Sigmoid colon (tissue), 4 donors: ENCODE measurements at regions not wholly inside any gene's neighbourhood (a gene's known extent, or its start where the extent isn't known, plus 50 kb on each side); places are given as distances from the start of the nearest gene placed in this dataset.

Experiments
- CTCF ChIP-seq, 4 experiments: fragments of 450-650 bp in 3 of 4; fragments of 200-600 bp in 1 of 4; IDR thresholded peaks; one replicate each; pipeline ENCODE4 v1.5.1; 2016 to 2019; ENCODE audit warnings: antibody characterized with exemption in 4 of 4, mild to moderate bottlenecking in 3 of 4, moderate library complexity in 2 of 4
- POLR2A ChIP-seq, 2 donors: fragments of 450-650 bp; IDR thresholded peaks; one replicate each; pipeline ENCODE4 v1.6.1; 2016; ENCODE audit warnings: antibody characterized with exemption in 2 of 2, mild to moderate bottlenecking in 2 of 2, moderate library complexity in 2 of 2
- POLR2AphosphoS5 ChIP-seq, 4 donors: sonication (generic); formaldehyde crosslinking; IDR thresholded peaks; one replicate each; pipeline ENCODE4 v1.6.1; 2017; ENCODE audit warnings: antibody characterized with exemption in 4 of 4

GRCh38 chr4:32831104-32831503 is 2110.9 kb downstream of the PCDH7 start:
- no peak for TF ChIP-seq CTCF (IDR thresholded peaks at IDR 0.05)
- TF ChIP-seq POLR2AphosphoS5 (IDR thresholded peaks at IDR 0.05), result no peak
- TF ChIP-seq POLR2A (IDR thresholded peaks at IDR 0.05), result no peak
